Glomerular visceral epithelial cell (primary cell): ENCODE measurements at regions not wholly inside any gene's neighbourhood (a gene's known extent, or its start where the extent isn't known, plus 50 kb on each side); places are given as distances from the start of the nearest gene placed in this dataset.
"Not testable (repeated sequence)": the region's sequence is repeated elsewhere in the genome, so short reads cannot be mapped to it uniquely, and the experiment has no call there.

Experiments used
- DNase-seq: peaks from one replicate; pipeline ENCODE4 v3.0.0-alpha.2; 2016; ENCODE audit errors: extremely low spot score

DNA sequence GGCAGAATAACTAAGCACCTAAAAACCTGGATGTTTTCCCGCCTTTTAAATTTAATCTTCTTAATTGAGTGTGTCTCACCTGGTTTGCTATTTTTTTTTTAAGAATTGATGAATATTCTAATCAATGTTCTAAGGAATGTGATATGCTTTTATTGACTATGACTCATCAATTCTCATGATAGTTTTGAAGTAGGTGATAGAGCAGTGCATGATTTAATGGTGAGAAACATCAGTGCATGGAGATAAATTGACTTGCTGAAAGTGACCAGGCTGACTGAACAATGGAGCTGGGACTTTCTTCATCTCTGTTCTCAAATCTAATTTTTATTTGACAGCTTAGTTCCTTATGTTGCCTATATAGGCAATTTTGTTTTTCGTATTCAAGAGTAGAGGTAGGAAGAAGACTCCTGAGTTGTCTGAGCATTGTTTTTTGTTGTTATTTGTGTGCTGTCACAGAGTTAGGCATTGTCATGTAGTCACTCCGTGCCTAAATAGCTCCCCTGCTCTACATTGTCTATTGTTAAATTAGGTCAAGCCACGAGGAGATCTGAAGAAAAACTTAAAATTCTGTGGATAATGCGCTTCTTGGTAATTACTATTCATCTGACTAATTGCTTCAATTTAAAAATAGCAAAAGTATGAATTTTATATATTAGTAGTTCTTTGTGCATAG is 59.0 kb upstream of the NUTM2F start:
- not testable (repeated sequence) for DNase-seq

DNA sequence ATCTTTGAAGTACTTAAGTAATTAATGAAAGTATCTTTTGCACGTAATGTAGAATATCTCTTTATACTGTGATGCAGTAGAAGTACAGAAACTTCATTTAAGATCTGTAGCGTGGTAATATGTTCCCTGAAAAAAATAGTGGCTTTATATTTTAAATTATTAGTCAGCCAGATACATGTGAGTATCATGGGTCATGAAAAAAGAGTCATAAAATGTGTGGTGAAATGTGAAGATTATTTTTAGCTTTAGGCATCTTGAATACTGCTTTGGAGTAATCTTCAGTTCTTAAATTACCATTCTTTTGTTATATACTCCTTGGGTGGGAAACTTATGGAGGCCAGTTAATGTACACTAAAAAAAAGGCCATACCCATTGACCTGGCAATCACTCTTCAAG is 59.6 kb upstream of the NUTM2F start:
- not testable (repeated sequence) for DNase-seq

DNA sequence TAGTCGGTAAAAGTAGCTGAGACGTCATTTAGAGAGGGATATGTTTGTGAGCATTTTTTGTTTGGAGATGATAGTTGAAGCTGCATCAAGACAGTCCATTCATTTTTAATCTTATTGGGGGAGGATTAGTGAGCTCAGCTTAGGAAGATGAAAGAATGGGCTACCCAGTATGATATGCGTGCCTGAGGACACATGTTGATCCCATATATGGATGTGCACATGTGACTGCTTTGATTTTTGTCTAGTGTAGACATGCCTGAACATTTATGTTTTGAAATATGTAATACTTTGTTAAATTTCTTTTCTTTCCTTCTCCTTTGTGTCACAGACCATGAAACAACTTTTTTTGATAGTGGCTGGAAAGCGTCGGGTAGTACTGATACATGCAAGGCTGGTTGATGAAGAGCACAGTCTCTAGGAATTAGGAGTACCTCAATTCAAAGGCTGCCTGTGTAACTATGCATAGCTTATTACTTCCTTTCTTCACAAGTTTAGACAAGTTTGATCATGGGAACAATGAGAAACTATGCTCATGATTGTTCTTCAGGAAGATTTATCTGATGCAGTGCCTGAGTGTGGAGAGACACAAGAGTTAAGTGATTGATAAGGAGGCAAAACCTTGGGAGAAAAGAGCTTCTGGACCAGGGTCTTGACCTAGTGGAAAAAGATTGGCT is 62.1 kb upstream of the NUTM2F start:
- not testable (repeated sequence) for DNase-seq

DNA sequence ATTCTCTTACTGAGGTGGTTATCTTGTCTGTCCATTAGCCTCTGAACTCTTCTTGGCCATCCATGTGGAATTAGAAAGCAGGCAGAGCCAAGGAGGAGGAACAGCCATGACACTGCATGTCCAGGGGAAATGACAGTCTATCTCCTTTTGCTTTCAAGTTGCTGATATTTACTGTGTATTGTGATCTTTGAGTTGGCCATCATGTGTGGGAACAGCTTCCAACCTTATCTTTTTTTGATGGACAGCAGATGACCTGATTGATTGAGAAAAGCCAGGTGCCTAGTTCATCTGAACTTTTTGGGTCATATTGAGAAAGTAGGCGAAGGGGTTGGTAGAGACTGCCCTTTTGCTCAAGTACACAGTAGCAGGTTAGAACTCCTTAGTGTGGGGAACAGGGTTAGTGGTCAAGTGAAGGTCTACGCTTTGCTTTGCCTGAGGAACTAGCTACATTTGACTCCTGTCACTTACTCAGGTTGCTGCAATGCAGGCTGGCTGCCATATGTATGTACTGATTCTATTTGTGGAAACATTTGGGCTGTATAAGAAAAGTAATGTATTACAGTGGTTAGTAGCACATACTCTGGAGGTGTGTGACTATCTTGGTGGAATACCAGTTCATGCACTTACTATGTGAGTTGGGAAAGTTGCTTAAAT is 64.7 kb upstream of the NUTM2F start:
- not testable (repeated sequence) for DNase-seq

DNA sequence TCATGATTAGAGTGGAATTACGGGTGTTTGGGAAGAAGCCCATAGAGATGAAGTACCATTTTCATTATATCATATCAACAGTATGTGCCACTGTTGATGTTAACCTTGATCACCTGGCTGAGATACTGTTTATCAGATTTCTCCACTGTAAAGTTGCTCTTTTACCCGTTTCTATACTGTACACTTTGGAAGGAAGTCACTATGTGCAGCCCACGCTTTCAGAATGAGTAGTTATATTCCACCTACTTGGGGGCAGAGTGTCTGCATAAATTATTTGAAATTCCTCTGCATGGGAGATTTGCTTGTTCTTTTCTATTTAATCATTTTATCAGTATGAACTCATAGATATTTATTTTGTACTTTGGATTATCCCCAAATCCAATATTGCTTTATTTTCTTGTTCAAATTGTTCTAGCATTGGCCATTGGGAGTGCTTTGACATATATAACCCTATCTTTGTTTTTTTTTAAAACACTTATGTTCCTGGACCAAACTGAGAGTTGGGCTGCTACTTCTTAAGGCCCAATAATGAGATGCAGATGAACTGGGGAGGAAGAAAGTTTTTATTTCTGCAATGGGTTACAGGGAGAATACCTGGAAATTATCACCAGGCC is 69.4 kb upstream of the NUTM2F start:
- DNase-seq, result not testable (repeated sequence)

DNA sequence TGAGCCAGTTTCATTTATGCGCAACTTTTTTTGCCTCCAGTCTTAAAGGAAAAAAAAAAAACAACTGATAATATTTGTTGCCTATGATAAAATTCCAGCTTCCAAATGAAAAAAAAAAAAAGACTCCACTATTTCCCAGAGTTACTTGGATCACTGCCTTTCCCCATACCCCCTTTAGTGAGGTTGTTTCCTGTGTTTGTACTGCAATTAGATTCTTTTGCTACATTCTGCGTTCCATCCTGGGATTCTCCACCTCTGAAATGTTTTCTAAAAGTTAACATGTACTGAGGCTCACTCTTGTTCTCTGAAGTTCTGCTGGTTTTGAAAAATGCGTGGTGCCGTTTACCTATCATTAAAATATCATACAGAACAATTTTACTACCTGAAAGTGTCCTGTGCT is 72.0 kb upstream of the NUTM2F start:
- DNase-seq, result not testable (repeated sequence)

DNA sequence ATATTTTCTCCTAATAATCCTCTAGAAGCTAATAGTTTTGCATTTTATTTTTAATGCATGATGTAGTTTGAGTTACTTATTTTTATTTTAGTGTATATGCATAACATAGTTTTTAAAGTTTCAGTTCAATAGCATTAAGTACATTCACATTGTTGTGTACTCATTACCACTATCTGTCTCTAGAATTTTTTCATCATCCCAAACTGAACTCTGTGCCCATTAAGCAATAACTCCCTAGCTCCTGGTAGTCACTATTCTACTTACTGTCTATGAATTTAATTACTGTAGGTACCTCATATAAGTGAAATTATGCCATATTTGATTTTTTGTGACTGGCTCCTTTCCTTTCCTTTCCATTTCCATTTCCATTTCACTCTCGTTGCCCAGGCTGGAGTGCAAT is 74.4 kb upstream of the NUTM2F start:
- DNase-seq, result not testable (repeated sequence)

DNA sequence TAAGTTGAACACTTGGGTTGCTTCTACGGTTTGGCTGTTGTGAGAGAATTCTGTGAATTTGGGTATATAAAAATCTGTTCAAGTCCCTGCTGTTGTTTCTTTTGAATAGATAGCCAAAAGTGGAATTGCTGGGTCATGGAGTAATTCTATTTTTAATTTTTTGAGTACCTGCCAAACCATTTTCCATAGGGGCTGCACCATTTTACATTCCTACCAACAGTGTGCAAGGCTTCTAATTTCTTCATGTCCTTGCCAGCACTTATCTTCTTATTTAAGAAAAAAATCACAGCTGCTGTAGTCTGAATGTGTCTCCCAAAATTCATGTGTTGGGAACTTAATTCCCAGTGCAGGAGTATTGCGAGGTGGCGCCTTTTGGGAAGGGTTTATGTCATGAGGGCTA is 75.1 kb upstream of the NUTM2F start:
- DNase-seq, result not testable (repeated sequence)

DNA sequence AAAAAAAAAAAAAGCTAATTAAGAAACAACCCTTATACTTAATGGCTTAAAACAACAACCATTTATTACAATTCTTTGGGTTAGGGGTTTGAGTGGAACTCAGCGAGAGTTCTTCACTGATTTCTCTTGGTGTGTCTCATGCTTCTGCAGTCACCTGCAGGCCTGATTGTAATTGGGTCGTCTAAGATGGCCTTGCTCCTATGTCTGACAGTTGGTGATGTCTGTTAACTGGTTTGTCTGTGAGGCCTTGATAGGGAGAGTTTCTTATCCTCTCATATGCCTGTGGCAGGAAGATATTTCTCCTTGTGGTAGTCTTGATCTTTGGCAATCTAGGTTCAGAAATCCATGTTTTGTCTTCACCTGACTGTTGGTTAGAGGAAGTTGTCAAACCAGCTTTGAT is 85.2 kb upstream of the NUTM2F start:
- DNase-seq, result not testable (repeated sequence)

DNA sequence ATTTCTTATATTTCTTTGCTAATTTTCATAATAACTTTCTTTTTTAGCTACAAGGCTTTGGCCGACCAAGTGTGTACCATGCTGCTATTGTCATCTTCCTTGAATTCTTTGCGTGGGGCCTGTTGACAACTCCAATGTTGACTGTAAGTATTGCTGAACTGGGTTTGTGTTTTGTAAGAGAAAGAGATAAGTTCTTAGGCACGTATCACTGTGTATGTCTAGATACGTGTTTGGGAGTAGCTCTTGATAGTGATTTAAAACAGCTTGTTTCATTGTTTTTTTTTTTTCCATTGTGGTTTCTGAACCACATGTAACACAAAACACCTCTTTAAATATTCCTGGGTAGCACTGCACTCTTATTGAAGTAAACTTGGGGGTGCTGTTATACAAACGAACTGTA is 86.7 kb upstream of the NUTM2F start:
- DNase-seq, result not testable (repeated sequence)

DNA sequence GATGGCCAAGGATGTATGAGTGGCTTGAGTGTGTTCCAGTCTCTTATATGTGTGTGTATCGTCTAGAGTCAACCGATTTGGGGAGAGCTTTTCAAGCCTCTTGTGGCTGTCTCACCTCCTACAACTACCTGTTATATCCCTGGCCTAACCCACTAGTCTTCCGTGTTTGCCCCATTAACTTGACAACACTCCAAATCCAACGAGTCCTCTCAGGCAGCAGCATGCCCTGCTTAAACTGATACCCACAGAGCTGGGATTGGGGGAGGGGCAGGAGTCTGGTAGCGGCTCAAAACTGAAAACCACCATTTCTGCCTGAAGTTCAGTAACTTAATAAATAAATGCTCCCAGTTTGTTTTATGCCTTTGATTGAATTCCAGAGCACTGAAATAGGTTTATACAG is 91.7 kb upstream of the NUTM2F start:
- not testable (repeated sequence) for DNase-seq

DNA sequence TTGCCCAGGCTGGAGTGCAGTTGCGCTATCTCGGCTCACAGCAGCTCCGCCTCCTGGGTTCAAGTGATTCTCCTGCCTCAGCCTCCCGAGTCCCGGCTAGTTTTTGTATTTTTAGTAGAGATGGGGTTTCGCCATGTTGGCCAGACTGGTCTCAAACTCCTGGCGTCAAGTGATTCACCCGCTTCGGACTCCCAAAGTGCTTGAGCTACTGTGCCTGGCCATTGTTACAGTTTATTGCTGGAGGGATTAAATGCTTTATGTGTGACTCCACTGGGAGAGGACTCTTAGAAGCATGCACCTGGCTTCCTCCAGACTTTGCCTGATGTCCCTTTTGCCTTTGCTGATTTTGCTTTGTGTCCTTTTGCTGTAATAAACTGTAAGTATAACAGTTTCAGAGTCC is 93.5 kb upstream of the NUTM2F start:
- DNase-seq, result not testable (repeated sequence)

DNA sequence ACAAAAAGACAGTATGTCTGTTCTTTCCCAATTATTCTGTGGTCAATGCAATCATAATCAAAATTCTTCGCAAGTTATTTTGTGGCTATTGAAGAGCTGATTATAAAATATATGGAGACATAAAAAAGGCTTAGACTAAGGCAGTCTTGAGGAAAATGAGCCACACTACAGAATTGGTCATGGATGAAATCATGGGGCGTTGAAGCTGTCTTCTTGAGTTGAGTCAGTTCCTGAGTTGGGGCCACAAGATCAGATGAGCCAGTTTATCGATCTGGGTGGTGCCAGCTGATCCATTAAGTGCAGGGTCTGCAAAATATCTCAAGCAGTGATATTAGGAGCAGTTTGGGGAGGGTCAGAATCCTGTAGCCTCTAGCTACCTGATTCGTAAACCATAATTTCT is 96.9 kb upstream of the NUTM2F start:
- not testable (repeated sequence) for DNase-seq

DNA sequence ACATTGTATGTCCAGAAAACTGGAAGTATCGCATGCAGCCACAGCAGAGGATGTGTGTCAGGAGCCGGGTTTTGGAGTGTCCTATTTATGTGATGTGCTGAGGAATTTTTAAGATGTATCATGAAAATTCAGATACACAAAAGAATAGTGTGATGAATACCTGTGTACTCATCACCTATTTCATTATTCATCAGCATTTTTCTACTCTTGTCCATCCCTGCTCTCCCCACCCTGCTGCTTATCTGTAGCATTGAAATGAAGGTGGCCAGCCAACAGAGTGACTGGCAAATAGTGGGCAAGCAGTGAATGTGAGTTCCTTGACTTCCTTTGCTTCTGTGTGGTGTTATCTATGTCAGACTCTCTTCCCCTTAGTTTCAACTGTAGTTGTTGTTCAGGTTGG is 108.7 kb upstream of the NUTM2F start:
- DNase-seq, result not testable (repeated sequence)

DNA sequence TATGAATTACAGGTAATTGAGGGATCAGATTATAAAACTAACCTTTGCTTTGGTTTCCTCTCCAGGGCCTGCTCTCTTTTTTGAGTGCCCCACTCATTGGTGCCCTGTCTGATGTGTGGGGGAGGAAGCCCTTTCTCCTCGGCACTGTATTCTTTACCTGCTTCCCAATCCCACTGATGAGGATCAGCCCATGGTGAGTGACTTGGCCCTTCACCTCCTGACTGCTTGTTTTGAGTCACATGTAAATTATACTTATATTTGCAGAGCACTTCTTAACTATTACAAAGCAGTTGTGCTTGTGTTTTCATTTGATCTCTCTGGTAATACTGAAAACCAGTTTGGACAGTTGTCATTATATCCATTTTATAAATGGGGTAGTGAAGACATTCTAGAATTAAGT is 109.9 kb upstream of the NUTM2F start:
- not testable (repeated sequence) for DNase-seq

DNA sequence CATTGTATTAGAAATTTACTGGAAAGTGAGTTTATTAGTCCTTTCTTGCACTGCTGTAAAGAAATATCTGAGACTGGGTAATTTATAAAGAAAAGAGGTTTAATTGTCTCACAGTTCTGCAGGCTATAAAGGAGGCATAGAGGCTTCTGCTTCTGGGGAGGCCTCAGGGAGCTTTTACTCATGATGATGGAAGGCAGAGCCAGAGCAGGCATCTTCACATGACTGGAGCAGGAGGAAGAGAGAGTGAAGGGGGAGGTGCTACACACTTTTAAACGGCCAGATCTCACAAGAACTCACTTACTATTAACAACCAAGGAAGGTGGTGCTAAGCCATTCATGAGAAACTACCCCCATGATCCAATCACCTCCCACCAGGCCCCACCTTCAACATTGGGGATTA is 112.7 kb upstream of the NUTM2F start:
- DNase-seq, result not testable (repeated sequence)

DNA sequence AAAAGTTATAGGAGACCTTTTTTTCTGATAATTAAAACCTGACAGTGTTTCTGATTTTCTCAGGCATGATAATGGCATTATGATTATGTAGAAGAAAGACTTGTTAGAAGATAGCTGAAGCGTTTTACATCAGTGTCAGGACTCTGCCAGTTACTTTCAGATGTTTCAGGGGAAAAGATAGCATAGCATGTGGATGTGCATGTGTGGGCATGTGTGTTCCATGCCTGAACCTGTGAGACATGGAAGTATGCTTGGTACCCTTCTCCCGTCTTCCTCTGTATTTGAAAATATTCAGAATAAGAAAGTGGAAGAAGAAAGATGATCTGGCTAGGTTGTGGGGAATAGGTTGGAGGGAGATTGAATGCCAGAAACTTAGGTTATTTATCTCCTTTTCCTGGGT is 113.1 kb upstream of the PCAT7 start:
- DNase-seq, result no peak

DNA sequence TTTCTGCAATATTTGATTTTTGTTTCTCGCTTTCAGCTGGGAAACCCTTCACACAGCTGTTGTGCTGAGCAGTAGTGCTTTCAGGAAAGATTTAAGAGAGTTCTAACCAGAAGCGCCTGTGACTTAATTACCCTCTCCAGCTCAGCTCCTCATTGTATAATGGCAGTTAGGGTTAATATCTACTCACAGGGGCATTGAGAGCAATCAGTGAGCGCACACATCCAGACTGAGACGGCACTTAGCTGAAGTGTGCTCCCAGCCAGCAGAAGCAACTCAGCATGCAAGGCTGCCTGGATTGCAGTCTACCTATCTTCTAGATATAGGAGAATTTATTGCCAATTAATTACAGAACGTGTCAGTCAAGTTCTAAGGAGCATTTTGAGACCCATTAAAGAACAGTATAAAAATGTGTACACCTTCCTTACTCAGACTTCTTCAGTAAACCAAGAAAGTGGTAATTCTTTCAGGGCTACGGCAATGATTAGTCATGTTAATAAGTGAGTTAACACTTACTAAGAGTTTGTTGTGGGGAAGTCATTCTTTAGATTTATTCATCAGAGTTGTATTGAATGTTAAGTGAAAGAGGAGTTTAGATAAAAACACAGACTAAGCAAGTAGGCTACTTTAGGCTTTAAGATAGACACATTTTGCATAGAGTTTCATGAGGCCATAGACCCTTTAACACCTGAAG is 111.7 kb upstream of the PCAT7 start:
- DNase-seq, result peak; percentile 36

DNA sequence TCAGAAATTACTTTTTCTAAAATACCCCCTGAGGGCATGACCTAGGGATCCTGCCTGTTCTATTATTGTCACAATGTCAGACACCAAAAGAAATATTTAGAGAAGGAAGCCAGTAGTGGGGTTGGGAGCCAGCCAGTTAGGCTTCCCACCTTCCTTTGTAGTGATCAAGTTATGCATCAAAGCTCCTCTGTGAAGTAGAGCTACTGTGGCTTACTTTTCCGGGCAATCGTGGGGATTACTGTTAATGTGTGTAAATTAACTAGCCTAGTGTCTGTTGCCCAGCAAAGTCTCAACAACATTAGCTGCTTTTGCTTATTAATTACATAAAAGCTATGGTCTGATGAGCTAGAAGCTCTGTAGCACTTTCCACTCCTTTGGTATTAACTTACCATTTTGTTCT is 109.0 kb upstream of the PCAT7 start:
- peak; percentile 5 for DNase-seq

DNA sequence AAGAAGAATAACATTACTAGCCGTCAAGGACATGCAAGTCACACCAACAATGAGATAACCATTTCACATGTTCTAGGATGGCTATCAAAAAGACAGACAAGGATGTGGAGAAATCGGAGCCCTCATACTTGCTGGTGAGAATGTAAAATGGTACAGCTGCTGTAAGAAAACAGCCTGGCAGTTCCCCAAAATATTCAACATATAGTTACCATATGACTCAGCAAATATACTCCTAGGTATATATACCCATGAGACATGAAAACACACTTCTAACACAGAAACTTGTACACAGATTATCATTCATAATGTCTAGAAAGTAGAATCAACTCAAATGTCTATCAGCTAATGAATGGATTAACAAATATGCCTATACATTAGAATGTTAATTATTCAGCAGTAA is 105.4 kb upstream of the PCAT7 start:
- DNase-seq, result no peak

DNA sequence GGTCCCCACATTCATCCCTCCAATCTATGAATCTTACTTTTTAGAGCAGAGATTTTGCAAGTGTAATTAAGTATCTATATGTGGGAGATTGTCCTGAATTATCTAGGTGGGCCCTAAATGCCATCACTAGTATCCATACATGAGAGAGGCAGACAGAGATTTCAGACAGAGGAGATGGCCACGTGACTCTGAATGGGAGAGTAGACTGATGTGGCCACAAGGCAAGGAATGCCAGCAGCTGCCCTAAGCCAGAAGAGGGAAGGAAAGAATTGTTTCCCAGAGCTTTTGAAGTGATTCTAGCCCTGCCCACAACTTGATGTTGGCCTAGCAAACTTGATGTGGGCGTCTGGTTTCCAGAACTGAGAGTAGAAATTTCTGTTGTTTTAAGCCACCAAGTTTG is 90.1 kb upstream of the PCAT7 start:
- no peak for DNase-seq

DNA sequence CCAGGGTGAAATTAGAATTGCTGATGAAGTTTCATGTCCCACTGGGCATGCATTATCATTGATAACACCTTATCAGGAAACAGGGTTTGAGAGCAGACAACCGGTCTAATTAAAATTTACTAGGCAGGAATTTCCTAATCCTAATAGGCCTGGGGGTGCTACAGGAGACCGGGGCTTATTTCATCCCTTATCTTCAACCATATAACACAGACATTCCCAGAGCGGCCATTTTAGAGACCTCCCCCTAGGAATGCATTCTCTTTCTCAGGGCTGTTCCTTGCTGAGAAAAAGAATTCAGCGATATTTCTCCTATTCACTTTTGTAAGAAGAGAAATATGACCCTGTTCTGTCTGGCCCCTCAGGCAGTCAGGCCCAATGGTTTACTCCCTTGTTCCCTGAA is 82.8 kb upstream of the PCAT7 start:
- DNase-seq, result not testable (repeated sequence)
